Stimulated activated CD4-positive, alpha-beta T cell treated with anti-CD3 and anti-CD28 coated beads, TNF-alpha, amount 100 ng/mL, for 1 hour (primary cell): ENCODE measurements at regions not wholly inside any gene's neighbourhood (a gene's known extent, or its start where the extent isn't known, plus 50 kb on each side); places are given as distances from the start of the nearest gene placed in this dataset.

Experiments used
- DNase-seq, 3 donors: peaks; one replicate each; pipeline ENCODE4 v3.0.0-alpha.2; 2020; ENCODE audit warnings: low read depth in 3 of 3, low spot score in 1 of 3

GRCh38 chr16:26189536-26189935 lies 497.8 kb downstream of the HS3ST4 start:
- no peak for DNase-seq

DNA sequence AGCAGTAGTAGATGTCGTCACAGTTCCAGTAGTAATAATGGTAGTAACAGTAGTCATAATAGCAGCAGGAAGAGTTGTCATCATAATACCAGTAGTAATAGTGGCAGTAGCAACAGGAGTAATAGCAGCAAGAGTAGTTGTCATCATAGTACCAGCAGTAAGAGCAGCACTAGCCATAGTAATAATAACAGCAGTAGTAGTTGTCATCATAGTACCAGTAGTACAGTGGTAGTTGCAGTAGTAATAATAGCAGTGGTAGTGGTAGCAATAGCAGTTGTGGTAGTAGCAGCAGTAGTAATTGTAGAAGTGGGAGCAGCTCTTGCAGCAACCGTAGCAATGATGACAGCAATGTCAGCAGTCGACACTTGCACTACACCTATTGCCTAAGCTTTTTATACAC lies 502.8 kb downstream of the HS3ST4 start:
- no peak for DNase-seq

DNA sequence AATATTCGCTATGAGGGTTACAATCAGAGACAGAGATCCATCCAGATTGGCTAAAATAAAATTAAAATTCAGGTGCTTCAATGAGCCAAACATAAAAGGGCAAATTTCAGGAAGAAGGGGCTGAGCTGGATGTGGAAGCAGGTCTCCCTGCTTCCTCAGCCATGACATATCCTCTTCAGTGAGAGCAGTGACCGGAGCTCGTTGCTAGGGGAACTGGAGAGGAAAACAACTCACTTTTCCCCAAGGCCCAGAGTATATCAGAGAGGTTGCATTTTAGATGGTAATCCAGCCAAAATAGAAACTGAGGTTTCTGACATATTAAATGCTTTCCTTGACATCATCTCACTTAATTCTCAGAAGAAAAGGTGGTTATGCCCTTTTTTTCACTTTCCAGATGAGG lies 503.5 kb downstream of the HS3ST4 start:
- no peak for DNase-seq

DNA sequence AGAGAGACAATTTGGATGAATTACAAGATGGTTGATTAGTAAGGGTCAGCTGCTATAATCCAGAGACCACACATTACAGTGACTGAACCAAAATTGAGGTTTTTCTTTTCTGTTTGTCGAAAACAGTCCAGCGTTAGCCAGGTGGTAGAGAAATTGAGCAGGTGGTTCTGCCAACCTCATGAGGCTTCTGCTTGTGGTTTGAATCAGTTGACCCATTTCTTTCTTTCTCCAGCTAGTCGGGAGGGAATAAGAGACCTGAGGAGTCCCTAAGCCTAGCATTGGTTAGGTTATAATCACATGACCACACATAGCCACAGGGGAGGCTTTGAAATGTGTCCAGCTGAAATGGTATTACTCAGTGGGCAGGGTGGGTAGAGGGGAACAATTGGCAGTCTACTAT lies 504.6 kb downstream of the HS3ST4 start:
- DNase-seq = no peak

DNA sequence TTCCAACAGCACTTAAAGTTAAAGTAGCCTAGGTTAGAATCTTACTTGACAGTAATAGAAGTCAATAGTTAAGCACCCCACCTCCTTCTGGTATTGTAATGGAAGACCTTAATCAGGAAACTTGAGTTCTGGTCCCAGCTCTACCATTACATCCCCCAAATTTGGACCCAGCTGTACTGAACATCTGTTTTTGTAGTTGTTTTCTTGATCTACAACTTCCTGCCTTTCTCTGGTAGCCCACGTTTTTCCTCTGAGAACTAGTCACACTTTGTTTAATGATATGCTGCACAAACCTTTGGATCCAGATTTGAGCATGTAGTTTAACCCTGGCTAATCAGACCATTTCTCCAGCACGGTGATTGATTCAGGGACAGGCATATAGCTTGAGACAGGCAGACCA lies 505.0 kb downstream of the HS3ST4 start:
- no peak for DNase-seq

DNA sequence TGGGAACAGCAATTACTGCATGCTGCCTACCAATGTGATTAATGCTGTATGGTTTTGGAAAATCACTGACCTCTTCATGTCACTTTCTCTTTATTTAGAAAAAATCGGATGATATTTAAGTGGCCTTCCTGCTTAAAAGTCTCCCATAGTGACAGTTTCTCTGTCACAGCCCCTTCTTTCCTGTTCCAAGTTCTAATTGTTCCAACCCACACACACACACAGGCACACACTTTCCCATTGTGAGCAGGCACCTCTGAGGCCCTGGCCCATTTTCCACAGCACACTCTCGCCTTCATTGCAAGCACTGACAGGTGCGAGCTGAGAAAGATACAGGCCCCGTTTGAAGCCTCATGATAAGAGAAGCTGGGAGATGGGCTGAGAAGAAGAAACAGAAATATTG lies 505.9 kb downstream of the HS3ST4 start:
- DNase-seq = no peak

GRCh38 chr16:26198221-26198620 lies 506.5 kb downstream of the HS3ST4 start:
- no peak for DNase-seq

GRCh38 chr16:26204138-26204537 lies 512.4 kb downstream of the HS3ST4 start:
- no peak for DNase-seq

DNA sequence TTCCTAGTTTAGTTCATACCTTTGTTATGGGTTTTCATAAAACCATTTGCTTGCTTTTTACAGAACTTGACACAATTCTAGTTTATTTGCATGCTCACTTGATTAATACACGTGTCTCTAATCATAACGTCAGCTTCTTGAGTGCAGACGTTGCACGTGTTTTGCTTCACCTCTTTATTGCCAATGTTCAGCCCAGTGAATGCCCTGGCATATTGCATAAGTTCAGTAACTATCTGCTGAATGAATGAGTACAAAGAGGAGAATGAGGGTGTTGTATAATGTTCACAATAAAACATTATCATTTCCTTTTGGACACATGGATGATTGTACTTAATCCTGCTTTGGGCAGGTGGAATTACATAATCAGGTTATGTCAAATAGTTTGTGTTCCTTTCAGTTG lies 519.8 kb downstream of the HS3ST4 start:
- no peak for DNase-seq

- no peak for DNase-seq
Observed at GRCh38 chr16:26212599-26212998, 520.8 kb downstream of the HS3ST4 start.

GRCh38 chr16:26214581-26215174 lies 522.9 kb downstream of the HS3ST4 start:
- no peak for DNase-seq

DNA sequence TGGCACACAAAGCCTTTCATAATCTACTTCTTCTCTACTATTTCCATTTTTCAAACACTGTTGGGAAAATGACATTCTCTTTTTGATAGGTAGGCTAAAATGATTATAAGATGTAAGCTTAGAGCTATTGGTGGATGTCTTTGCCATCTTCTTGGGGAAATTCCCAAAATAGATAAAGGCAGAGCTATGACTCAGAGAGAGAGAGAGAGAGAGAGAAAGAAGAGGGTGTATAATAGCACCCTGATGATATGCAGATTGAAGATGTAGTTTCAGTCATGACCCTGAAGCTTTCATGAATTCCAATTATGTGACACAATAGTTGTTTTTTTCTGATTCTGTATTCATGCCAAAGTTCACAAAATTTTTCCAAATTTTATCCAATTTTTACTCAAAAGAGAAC lies 529.1 kb downstream of the HS3ST4 start:
- DNase-seq = no peak

DNA sequence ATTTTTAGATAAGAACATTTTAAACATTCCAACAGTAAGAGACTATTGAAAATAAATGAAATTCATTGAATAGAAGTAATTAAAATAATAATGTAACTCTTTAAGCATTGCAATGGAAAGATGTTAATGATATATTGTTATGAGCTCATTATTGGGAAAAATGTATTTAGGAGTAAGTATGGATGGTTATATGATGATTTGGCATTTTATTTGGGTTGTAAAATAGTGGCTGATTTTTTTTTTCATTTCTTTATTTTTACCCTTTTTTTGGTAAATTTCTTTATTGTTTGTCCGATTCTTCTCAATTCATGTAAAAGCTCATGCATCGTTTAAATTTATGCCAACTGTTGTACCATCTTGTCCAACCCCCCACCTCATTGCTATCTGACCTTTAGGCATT lies 539.9 kb downstream of the HS3ST4 start:
- no peak for DNase-seq

DNA sequence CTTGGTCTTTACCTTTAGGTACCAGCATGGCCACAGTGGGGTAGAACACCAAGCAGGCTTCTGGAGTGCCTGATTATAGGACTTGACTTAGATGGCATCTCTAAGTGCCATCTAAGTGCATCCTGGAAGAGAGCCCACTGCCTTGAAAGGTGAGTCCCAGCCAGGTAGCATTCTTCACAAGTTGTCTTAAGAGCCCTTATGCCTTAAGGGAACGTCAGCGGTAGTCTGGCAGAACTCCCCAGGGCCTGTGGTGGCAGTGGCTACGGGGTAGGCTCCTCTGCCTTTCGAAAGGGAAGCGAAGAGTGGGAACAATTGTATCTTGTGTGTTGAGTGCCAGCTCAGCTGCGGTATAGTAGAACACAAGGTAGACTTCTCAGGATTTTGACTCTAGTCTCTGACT lies 549.0 kb downstream of the HS3ST4 start:
- DNase-seq = no peak

GRCh38 chr16:26247063-26247462 lies 555.3 kb downstream of the HS3ST4 start:
- DNase-seq = no peak

- no peak for DNase-seq
Observed at GRCh38 chr16:26252598-26252997, 560.8 kb downstream of the HS3ST4 start.

GRCh38 chr16:26261621-26262020 lies 569.9 kb downstream of the HS3ST4 start:
- DNase-seq = no peak

DNA sequence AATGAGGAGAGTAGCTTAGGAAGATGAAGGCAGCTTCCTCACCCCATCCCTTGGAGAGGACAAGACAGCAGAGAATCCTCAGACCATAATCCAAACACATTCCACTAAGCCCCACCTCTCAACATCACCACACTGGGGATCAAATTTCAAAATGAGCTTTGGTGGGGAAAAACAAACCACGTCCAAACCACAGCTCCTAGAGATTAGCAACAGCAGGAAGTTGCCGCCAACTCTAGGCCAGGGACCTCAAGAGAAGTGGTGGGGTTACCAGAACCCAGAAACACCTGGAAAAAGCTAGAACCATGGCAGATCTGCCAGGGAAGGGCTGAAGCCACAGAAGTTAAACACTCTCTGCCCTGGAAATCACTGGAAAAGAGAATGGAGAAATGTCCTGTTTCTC lies 571.6 kb downstream of the HS3ST4 start:
- DNase-seq = no peak

GRCh38 chr16:26267641-26268040 lies 575.9 kb downstream of the HS3ST4 start:
- no peak for DNase-seq

GRCh38 chr16:26269673-26270072 lies 577.9 kb downstream of the HS3ST4 start:
- DNase-seq = no peak

- no peak for DNase-seq
Observed at GRCh38 chr16:26273607-26274006, 581.8 kb downstream of the HS3ST4 start.

GRCh38 chr16:26275021-26275590 lies 583.3 kb downstream of the HS3ST4 start:
- DNase-seq = no peak

GRCh38 chr16:26276289-26276688 lies 584.5 kb downstream of the HS3ST4 start:
- no peak for DNase-seq
